Neuronal stem cell (in vitro differentiated cells): ENCODE measurements at regions not wholly inside any gene's neighbourhood (a gene's known extent, or its start where the extent isn't known, plus 50 kb on each side); places are given as distances from the start of the nearest gene placed in this dataset.

ENCODE experiments used
- DNase-seq: peaks from one replicate; pipeline ENCODE4 v3.0.0-alpha.2; 2013; ENCODE audit warnings: low spot score
- H2AFZ ChIP-seq: one replicate; pipeline ENCODE4 v1.6.1; 2013; ENCODE audit warnings: mild to moderate bottlenecking, low read length, inconsistent platforms
- H2AK5ac ChIP-seq: 2 replicates; pipeline ENCODE4 v1.6.1; 2013; ENCODE audit warnings: low read depth, mild to moderate bottlenecking, inconsistent platforms, low read length, moderate library complexity, mixed read lengths
- H2BK120ac ChIP-seq: 2 replicates; pipeline ENCODE4 v1.6.1; 2013; ENCODE audit warnings: low read depth, mild to moderate bottlenecking, inconsistent platforms, low read length, moderate library complexity, mixed read lengths
- H2BK12ac ChIP-seq: one replicate; pipeline ENCODE4 v1.6.1; 2013; ENCODE audit warnings: low read length, inconsistent platforms
- H2BK15ac ChIP-seq: 2 replicates; pipeline ENCODE4 v1.6.1; 2013; ENCODE audit warnings: mild to moderate bottlenecking, low read length, inconsistent platforms, mixed read lengths
- H2BK5ac ChIP-seq: one replicate; pipeline ENCODE4 v1.6.1; 2013; ENCODE audit warnings: inconsistent platforms, mild to moderate bottlenecking, low read length, moderate library complexity
- H3K14ac ChIP-seq: one replicate; pipeline ENCODE4 v1.6.1; 2013; ENCODE audit warnings: low read length, inconsistent platforms
- H3K18ac ChIP-seq: 2 replicates; pipeline ENCODE4 v1.6.1; 2013; ENCODE audit warnings: low read length, inconsistent platforms
- H3K23ac ChIP-seq: 2 replicates; pipeline ENCODE4 v1.6.1; 2013; ENCODE audit warnings: low read depth, mild to moderate bottlenecking, mixed read lengths, low read length, inconsistent platforms; ENCODE audit not compliant: poor library complexity
- H3K27ac ChIP-seq: replicated peaks from 3 replicates; pipeline ENCODE4 v1.5.1; 2013; ENCODE audit warnings: low read length, inconsistent platforms
- H3K27me3 ChIP-seq, 3 experiments: 2 replicates each; pipeline ENCODE4 v1.6.1; 2013; ENCODE audit warnings: low read length in 3 of 3, mild to moderate bottlenecking in 2 of 3, inconsistent platforms in 1 of 3, low read depth in 1 of 3, mixed read lengths in 1 of 3, moderate library complexity in 1 of 3; ENCODE audit not compliant: control insufficient read depth in 3 of 3, insufficient read depth in 3 of 3
- H3K36me3 ChIP-seq, 2 donors: replicated peaks in 1 of 2; 2 replicates each; pipeline ENCODE4 v1.6.1; 2013; ENCODE audit warnings: low read length in 2 of 2; ENCODE audit not compliant: control insufficient read depth in 2 of 2, insufficient read depth in 2 of 2
- H3K4ac ChIP-seq: 2 replicates; pipeline ENCODE4 v1.6.1; 2013; ENCODE audit warnings: inconsistent platforms, mild to moderate bottlenecking, low read length, moderate library complexity
- H3K4me1 ChIP-seq, 2 donors: 1 replicate in 1 of 2; 2 replicates in 1 of 2; pipeline ENCODE4 v1.6.1; 2013; ENCODE audit warnings: low read length in 2 of 2, low read depth in 1 of 2; ENCODE audit not compliant: control insufficient read depth in 2 of 2, insufficient read depth in 1 of 2
- H3K4me2 ChIP-seq: one replicate; pipeline ENCODE4 v1.6.1; 2013; ENCODE audit warnings: mild to moderate bottlenecking, low read length, inconsistent platforms; ENCODE audit not compliant: insufficient read depth, poor library complexity, severe bottlenecking
- H3K4me3 ChIP-seq, 2 donors: 2 replicates each; pipeline ENCODE4 v1.5.1; 2013; ENCODE audit warnings: low read length in 2 of 2, mild to moderate bottlenecking in 2 of 2, inconsistent platforms in 1 of 2, moderate library complexity in 1 of 2
- H3K79me1 ChIP-seq: one replicate; pipeline ENCODE4 v1.6.1; 2013; ENCODE audit warnings: low read depth, mild to moderate bottlenecking, inconsistent platforms, low read length, moderate library complexity
- H3K9ac ChIP-seq: one replicate; pipeline ENCODE4 v1.6.1; 2013; ENCODE audit warnings: mild to moderate bottlenecking, low read depth, low read length, inconsistent platforms; ENCODE audit not compliant: poor library complexity
- H3K9me3 ChIP-seq, 2 donors: replicated peaks in 1 of 2; 2 replicates each; pipeline versions ENCODE3 to v1.6.1; 2013; ENCODE audit warnings: low read length in 2 of 2, mild to moderate bottlenecking in 2 of 2, inconsistent platforms in 1 of 2, low read depth in 1 of 2, mixed read lengths in 1 of 2, moderate library complexity in 1 of 2; ENCODE audit not compliant: control insufficient read depth in 2 of 2, insufficient read depth in 1 of 2
- H4K8ac ChIP-seq: one replicate; pipeline ENCODE4 v1.6.1; 2013; ENCODE audit warnings: low read depth, mild to moderate bottlenecking, inconsistent platforms, low read length, moderate library complexity
- H4K91ac ChIP-seq: one replicate; pipeline ENCODE4 v1.6.1; 2013; ENCODE audit warnings: low read length, low read depth, mild to moderate bottlenecking, inconsistent platforms; ENCODE audit not compliant: poor library complexity
- WGBS, 2 donors: extraction: QIAGEN DNeasy Blood & Tissue Kit; methylation state at CpG; one replicate each; pipeline ENCODE4 v1.1.7; 2013; ENCODE audit warnings: missing lambda C conversion rate in 2 of 2, mixed read lengths in 1 of 2; ENCODE audit not compliant: insufficient read length in 2 of 2, insufficient replicate concordance in 1 of 2; ENCODE audit errors: extremely low coverage in 2 of 2; 5-methylcytosine and 5-hydroxymethylcytosine counted together

DNA sequence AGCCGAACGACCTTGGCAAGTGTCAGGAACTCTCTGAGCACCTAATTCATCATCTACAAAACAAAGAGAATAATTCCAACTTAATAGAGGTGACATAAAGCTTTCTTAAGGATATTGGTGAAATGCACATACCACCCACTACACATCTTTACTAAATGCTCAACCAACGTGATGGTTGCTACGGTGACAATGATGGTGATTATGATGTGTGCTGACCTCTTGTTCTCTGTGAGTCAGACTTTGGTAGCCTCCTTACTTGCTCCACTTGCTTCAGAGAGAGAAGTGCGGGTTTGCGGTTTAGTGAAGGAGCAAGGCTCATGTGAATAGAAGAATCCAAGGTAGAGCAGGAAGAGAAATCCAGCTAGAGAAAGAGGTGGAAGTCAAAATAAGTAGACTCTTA is 52.8 kb upstream of the CLNK start:
- Histone ChIP-seq H3K79me1 (no peaks in the 10 kb centered on the region), H3K36me3 (no peaks in the 10 kb centered on the region), H2AFZ (no peak overlapping the region), H2BK120ac (no peak overlapping the region), H3K9ac (no peak overlapping the region), H2AK5ac (no peak overlapping the region), H2BK15ac (no peak overlapping the region), H3K27ac (no peak overlapping the region), H3K4me2 (no peak overlapping the region), H3K23ac (no peak overlapping the region), H3K4me1 (no peaks in the 10 kb centered on the region), H3K18ac (no peak overlapping the region), H4K8ac (no peak overlapping the region), H3K9me3 (no peaks in the 10 kb centered on the region), H3K4me3 (no peak overlapping the region), H2BK5ac (no peak overlapping the region), H3K14ac (no peak overlapping the region), H3K4ac (no peak overlapping the region), H4K91ac (no peak overlapping the region), H3K27me3 (no peaks in the 10 kb centered on the region), H2BK12ac (no peak overlapping the region)
- DNase-seq: no peak
- no CpG with 5 or more reads among the region's 6 CpGs for WGBS, 2 donors

- Histone ChIP-seq H2AK5ac (no peak overlapping the region), H4K8ac (no peak overlapping the region), H3K27ac (no peak overlapping the region), H3K14ac (no peak overlapping the region), H3K23ac (no peak overlapping the region), H3K9ac (no peak overlapping the region), H3K79me1 (no peaks in the 10 kb centered on the region), H3K4ac (no peak overlapping the region), H3K4me1 (no peaks in the 10 kb centered on the region), H2BK5ac (no peak overlapping the region), H2BK120ac (no peak overlapping the region), H3K18ac (no peak overlapping the region), H3K27me3 (no peaks in the 10 kb centered on the region), H2AFZ (no peak overlapping the region), H3K9me3 (no peaks in the 10 kb centered on the region), H2BK12ac (no peak overlapping the region), H4K91ac (no peak overlapping the region), H3K4me2 (no peak overlapping the region), H3K4me3 (no peak overlapping the region), H2BK15ac (no peak overlapping the region), H3K36me3 (no peaks in the 10 kb centered on the region)
- WGBS, 2 donors: no CpG with 5 or more reads among the region's 2 CpGs
- no peak for DNase-seq
Measured at GRCh38 chr4:10736895-10737294, 52.3 kb upstream of the CLNK start.

DNA sequence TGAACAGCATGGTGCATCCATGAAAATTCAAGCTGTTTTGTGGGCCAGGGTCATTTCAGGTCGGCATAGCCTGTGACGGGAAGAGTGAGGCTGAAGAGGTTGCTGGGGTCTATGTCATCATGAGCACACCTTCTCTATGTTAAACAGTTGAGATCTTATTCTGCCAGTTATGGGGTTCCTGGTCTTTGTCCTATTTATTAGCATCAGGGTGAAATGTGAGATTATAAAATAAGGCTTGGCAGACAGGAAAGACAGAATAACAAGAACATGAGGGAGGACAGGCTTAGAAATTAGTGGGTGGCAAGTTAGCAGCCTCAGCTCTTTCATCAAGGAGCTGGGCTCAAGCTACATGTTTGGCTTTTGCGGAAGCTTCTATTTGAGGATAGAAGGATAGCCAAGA is 51.7 kb upstream of the CLNK start:
- H3K4ac ChIP-seq: no peak overlapping the region
- H3K23ac ChIP-seq: no peak overlapping the region
- no peak overlapping the region for H3K4me2 ChIP-seq
- no peak overlapping the region for H4K91ac ChIP-seq
- H2AK5ac ChIP-seq: no peak overlapping the region
- no peak overlapping the region for H3K27ac ChIP-seq
- H3K36me3 ChIP-seq: no peaks in the 10 kb centered on the region
- no CpG with 5 or more reads among the region's 3 CpGs for WGBS, 2 donors
- no peak overlapping the region for H2AFZ ChIP-seq
- no peak overlapping the region for H3K14ac ChIP-seq
- no peak overlapping the region for H3K4me3 ChIP-seq
- no peaks in the 10 kb centered on the region for H3K4me1 ChIP-seq
- no peak overlapping the region for H4K8ac ChIP-seq
- no peak overlapping the region for H2BK5ac ChIP-seq
- no peak for DNase-seq
- no peak overlapping the region for H3K9ac ChIP-seq
- no peaks in the 10 kb centered on the region for H3K79me1 ChIP-seq
- no peaks in the 10 kb centered on the region for H3K9me3 ChIP-seq
- H2BK12ac ChIP-seq: no peak overlapping the region
- no peak overlapping the region for H2BK120ac ChIP-seq
- no peaks in the 10 kb centered on the region for H3K27me3 ChIP-seq
- no peak overlapping the region for H3K18ac ChIP-seq
- H2BK15ac ChIP-seq: no peak overlapping the region

DNA sequence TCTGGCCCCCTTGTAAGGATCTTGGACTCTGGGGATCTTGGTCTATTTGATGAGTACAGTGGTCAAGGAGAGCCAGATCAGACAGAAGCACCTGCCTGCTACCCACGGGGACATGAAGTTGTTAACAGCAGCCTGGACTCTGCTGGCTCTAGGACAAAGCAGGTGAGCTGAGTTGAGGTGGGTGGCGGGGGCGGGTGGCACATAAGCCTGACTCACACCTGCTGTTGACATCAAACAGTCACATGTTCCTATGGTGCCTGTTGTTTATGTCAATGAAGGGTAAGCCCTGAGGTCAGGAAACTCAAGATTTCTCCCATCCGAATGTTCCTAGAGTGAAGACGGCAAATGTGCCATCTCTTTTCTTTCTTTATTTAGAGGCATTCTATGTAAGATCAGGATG is 50.1 kb upstream of the CLNK start:
- Histone ChIP-seq H2BK120ac (no peak overlapping the region), H3K79me1 (no peaks in the 10 kb centered on the region), H3K9me3 (no peaks in the 10 kb centered on the region), H3K4me2 (no peak overlapping the region), H4K91ac (no peak overlapping the region), H3K4ac (no peak overlapping the region), H2BK5ac (no peak overlapping the region), H3K4me3 (no peak overlapping the region), H3K14ac (no peak overlapping the region), H2BK15ac (no peak overlapping the region), H3K18ac (no peak overlapping the region), H3K23ac (no peak overlapping the region), H3K36me3 (no peaks in the 10 kb centered on the region), H3K27me3 (no peaks in the 10 kb centered on the region), H3K27ac (no peak overlapping the region), H4K8ac (no peak overlapping the region), H2AK5ac (no peak overlapping the region), H2AFZ (no peak overlapping the region), H3K9ac (no peak overlapping the region), H2BK12ac (no peak overlapping the region), H3K4me1 (no peaks in the 10 kb centered on the region)
- DNase-seq: no peak
- WGBS, 2 donors: no CpG with 5 or more reads among the region's 5 CpGs
